AG20443 (cell line): ENCODE measurements at regions not wholly inside any gene's neighbourhood (a gene's known extent, or its start where the extent isn't known, plus 50 kb on each side); places are given as distances from the start of the nearest gene placed in this dataset.
"Not testable (repeated sequence)": the region's sequence is repeated elsewhere in the genome, so short reads cannot be mapped to it uniquely, and the experiment has no call there.

Experiments used
- DNase-seq: peaks from one replicate; pipeline ENCODE4 v3.0.0; 2012; ENCODE audit warnings: low spot score, mixed read lengths

DNA sequence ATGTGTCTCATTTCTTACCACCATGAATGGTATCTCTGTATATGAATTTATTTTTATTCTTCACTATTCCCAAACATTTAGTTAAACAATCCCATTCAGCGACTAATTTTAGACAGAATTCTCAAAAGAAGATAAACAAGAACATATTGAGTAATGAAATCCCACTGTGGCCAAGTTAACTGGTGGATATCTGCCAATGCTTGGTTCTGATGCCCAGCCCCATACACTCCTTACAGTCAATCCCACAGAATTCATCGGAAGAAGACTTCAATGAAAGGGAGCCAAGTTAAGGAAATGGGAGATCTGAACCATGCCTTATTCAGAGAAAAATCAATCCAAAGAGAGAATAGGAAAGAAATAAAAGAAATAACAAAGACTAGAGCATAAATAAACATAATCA, 518.0 kb downstream of the XPNPEP1 start:
- DNase-seq: no peak

DNA sequence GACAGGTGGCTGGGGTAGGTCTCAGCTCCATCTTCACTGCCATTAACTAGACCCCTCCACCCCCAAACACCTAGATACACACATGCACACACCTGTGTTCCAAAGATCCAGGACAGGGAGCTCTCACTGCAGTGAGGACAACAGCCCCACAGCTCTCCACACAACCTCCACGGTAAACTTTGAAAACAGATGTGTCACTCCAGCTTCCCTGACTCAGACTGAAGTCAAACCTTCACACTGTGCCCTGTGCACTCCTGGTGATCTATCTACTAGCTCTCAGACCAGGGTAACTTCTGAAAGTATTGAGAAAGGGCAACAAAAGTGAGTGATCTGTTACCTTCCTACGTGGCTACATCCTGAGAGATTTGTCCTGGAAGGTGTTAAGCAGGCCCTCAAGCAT, 519.8 kb downstream of the XPNPEP1 start:
- no peak for DNase-seq

GRCh38 chr10:109393425-109393824, 529.9 kb downstream of the XPNPEP1 start:
- no peak for DNase-seq

DNA sequence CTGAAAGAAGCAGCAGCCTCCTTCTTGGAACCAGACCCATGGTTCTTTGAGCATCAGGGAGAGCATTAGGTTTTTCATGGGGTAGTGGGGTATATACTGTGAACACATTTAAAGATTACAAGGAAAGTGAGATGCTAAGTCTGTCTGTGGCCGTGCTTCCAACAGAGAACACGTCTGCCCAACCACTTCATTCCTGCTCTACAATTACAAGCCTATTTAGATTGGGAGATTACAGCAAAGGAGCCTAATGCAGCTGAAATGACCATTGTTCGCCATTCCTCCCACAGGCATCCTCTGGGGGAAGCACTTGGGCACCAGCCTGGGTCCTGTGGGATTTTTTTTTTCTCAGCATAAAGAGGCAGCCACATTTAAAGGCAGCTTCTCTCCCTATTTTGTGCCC, 536.4 kb downstream of the XPNPEP1 start:
- DNase-seq: no peak

GRCh38 chr10:109386101-109386500, 537.2 kb downstream of the XPNPEP1 start:
- no peak for DNase-seq

DNA sequence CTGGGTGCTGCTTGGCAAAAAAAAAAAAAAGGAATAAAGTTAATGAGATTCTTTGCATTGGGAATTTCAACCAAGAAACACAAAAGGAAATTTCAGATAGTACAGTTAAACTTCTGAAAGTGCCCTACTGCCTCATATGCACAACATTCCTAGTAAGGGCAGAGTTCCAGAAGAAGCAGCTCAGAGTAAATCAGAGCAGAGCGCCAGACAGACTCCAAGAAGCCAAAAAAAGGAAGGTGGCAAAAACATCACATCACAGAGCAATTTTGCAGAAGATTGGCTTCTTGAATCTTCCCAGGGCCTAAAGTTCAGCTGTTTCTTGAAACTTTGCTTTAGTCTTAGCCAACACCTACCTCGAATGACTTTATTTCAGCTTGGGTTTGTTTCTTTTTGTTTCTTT, 544.1 kb downstream of the XPNPEP1 start:
- peak; percentile 27 for DNase-seq

GRCh38 chr10:109374215-109374614, 549.1 kb downstream of the XPNPEP1 start:
- peak; percentile 27 for DNase-seq

DNA sequence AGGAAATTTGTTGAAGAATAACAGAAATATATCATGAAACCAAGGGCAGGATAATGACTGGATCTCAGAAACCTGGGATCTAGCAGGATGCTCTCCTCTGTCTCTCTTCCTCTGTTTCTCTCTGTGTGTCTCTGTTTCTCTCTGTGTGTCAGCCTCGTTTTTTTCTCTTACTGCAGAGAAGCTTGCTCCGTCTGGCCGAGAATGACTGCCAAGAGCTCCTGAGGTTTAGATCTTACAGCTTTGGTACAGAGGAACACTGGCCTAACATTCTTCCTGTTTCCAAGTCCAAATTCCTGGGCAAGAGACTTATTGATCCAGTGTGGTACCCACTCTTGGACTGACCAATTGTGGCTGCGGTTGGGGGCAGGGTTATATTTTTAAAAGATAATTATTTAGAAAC, 564.0 kb downstream of the XPNPEP1 start:
- no peak for DNase-seq

DNA sequence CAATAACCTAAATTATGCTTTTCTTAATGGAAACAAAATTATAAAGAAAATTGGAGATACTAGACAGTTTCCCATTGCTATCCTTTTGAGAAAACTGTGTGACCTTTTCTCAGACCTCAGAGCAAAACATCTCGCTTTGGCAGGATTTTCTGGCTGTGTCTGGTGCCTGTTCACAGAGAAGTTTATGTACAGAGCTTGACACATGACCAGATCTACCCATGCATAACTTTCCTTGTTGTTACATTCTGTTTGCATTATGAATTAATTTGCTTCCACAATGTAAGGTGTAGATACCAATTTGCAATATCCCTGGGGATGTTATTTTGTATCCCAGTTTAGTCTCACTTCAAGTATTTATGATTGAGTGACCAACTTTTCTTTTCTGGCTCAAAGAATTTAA, 565.0 kb downstream of the XPNPEP1 start:
- DNase-seq: no peak

DNA sequence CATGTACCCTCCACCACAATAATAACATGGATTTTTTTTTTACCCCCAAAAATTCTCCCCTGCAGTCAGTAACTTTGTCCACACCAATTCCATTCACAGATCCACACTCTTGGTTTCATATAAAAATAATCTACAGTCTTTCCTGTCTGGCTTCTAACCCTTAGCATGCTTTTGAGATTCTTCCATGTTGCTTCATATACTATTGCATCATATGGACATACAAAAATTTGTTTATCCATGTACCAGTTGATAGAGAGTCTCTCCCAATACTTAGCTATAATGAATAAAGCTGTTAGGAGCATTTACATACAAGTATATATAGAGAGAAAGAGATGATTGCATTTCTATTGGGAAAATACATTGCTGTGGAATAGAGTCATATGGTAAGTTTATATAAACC, 575.0 kb downstream of the XPNPEP1 start:
- DNase-seq: no peak

DNA sequence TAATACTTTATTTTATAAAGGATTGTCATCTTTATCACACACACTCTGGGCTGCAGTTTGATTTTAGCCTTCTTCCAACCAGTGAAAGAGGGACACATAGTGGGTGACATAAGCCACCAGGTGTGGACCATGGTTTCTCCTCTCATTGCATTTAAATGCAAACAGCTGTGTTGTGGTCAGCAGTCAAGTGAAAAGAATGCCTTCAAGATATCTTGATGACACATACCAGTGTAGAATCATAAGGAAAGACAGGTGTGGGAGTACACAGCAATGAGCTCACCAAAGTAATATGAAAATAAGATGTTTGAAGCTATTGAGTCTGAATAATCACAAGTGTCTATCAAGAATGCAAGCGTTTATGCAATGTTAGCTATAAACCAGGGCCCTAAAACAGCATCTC, 580.0 kb downstream of the XPNPEP1 start:
- DNase-seq: no peak

DNA sequence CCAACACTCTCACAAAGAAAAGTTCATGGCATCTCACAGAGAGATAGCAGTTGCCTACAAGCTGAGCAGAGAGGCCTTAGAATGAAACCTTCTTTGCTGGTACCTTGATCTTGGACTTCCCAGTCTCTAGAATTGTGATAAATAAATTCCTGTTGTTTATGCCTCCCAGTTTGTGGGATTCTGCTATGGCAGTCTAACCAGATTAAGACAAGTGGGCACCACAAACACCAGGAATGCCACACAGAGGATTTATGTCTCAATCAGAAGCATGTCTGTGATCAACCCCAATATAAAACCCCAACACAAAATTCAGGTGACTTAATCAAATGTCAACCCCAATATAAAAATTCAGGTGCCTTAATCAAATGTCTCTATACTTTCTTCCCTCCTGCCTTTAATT, 581.3 kb downstream of the XPNPEP1 start:
- DNase-seq: no peak

GRCh38 chr10:109328001-109328400, 595.3 kb downstream of the XPNPEP1 start:
- no peak for DNase-seq

DNA sequence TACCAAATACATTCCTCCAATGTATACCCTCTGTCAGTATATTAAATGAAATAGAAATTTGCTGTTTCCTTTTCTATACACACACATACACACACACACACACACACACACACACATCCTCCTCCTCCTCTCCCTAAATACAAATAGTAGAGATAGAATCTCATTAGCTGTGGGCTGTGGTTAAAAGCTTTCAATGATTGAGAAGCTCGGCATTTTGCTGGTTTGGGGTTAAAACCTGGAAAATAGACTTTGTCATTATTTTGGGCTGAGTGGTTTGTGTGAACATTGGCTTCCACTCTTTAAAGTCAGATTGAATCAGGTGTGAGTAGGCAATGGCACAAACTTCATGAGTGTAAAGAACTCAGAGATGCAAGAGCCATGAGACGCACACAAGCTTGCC, 596.0 kb downstream of the XPNPEP1 start:
- DNase-seq: no peak

GRCh38 chr10:109324721-109325120, 598.6 kb downstream of the XPNPEP1 start:
- DNase-seq: no peak

DNA sequence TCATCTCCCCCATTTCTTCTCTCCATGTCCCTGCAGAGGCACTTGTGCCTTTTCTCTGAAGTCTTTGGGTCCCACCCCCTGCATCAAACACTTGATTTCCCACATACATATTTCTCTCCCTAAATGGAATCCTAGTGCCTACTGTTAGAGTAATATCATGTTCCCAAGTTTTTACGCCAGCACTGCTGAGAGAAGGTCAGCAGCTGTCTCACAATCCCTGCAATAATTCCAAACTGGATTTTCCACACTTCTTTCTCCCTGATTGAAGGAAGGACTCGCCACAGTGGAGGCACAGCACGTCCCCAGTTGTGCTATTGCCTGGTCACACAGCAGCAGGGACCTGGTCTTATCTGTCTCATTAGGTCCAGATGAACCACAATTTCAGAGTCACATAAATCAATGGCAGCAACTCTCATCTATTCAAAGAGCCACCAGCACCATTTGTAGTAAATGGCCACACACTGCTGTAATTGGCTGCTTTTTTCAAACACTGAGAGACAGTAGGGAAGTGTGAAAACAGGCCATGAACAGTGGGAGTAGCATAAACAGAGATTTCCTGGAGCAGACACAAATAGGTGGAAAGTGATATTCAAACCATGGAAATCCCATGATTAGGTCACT, 605.5 kb downstream of the XPNPEP1 start:
- no peak for DNase-seq

- DNase-seq: not testable (repeated sequence)
Measured at GRCh38 chr10:109314016-109314415, 609.3 kb downstream of the XPNPEP1 start.

GRCh38 chr10:109312555-109312954, 610.8 kb downstream of the XPNPEP1 start:
- not testable (repeated sequence) for DNase-seq

DNA sequence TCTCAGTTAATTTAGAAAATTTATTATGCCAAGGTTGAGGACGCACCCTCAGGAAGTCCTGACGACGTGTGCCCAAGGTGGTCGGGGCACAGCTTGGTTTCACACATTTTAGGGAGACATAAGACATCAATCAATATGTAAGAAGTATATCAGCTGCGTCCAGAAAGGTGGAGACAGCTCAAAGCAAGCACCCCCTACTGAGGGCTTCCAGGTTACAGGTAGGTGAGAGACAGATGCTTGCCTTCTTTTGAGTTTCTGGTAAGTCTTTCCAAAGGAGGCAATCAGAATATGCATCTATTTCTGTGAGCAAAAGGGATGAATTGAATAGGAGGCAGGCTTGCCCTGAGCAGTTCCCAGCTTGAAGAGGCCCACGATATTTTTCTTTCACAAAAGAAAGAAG, 614.3 kb downstream of the XPNPEP1 start:
- no peak for DNase-seq

DNA sequence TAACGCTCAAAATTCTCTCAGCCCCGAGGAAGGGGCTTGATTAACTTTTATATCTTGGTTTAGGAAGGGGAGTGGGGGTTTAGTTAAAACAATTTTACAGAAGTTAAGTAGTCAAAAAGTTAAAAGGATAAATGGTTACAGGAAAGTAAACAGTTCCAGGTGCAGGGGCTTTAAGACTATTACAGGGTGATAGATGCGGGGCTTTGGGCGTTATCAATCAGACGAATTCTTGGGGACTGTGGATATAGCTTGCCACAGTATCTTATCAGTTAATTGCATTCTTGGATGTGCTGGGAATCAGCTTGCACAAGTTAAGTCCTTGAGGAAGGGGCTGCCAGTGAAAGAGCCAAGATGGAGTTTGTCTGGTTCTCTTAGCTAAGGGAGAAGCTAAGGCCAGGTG, 616.2 kb downstream of the XPNPEP1 start:
- not testable (repeated sequence) for DNase-seq

- DNase-seq: no peak
Measured at GRCh38 chr10:109306698-109307097, 616.6 kb downstream of the XPNPEP1 start.

GRCh38 chr10:109287858-109288257, 635.5 kb downstream of the XPNPEP1 start:
- DNase-seq: no peak

GRCh38 chr10:109282510-109282909, 640.8 kb downstream of the XPNPEP1 start:
- DNase-seq: peak; percentile 61

DNA sequence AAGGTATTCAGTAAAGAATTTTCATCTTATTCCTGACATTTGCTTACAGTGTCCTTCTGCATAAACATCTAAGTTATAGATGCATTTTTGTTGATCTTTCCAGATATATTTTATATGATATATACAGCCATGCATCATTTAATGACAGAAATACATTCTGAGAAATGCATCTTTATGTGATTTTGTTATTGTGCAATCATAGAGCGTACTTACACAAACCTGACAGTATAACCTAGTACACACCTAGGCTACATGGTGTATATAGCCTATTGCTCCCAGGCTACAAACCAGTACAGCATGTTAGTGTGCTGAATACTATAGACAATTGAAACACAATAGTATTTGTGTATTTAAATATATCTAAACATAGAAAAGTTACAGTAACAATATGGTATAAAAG, 642.0 kb downstream of the XPNPEP1 start:
- no peak for DNase-seq

- DNase-seq: no peak
Measured at GRCh38 chr10:109280837-109281236, 642.5 kb downstream of the XPNPEP1 start.
